ENCODE measurements at regions not wholly inside any gene's neighbourhood (a gene's known extent, or its start where the extent isn't known, plus 50 kb on each side); places are given as distances from the start of the nearest gene placed in this dataset.

DNA sequence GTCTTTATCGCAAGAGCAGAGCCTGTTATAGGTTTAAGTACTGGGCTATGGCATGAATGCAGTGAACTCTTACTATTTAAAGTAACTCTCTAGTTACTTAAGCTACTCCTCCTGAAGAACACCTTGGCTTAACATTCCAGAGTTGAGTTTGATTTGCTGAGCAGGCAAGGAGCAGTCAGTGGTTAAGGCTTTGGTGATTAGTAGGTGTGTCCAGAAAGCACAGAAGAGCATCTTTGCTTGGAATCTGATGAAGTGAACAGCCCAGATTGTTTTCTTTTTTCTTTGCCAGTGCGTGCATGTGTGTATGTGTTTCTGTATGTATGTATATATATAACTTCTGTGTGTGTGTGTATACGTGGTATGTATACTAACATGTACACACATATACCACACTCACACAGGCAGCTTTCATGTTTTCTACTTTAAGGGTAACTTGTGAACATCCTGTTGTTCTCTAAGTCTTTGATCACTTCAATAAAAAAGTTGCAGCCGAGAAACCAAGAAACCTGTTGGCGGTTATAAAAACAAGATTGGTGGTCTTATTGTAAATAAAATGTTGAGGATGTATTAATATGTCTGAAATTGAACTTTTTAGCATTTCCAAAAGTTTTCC lies 56.2 kb upstream of the TULP4 start:
- H3K79me2 ChIP-seq (ENCODE audit: control insufficient read depth, insufficient read depth, low read length) = peaks cover 13% of the 10 kb centered on the region
- intact Hi-C loops (cut with micrococcal nuclease; ENCODE audit: unreplicated experiment) = no loop called here
- no TSS peak for BruUV-seq (replicated peaks)
- no peaks in the 10 kb centered on the region; a peak in 1 of 4 replicates for H3K36me3 ChIP-seq (ENCODE audit: control insufficient read depth in 2 of 2, insufficient read depth in 2 of 2, low read length in 1 of 2)
- no peaks in the 10 kb centered on the region for H3K27me3 ChIP-seq (replicated peaks in 1 of 2; ENCODE audit: control insufficient read depth in 2 of 2, insufficient read depth in 2 of 2, low read length in 1 of 2)
- over 99% methylated on average over 5 of the region's 5 CpGs for WGBS (ENCODE audit: insufficient coverage, insufficient replicate concordance, low lambda C conversion rate, missing lambda C conversion rate)
- ATAC-seq (no peak), FAIRE-seq (no peak), DNase-seq (ENCODE audit: low read depth, low spot score) (no peak)
- TF ChIP-seq, protein P1, sequence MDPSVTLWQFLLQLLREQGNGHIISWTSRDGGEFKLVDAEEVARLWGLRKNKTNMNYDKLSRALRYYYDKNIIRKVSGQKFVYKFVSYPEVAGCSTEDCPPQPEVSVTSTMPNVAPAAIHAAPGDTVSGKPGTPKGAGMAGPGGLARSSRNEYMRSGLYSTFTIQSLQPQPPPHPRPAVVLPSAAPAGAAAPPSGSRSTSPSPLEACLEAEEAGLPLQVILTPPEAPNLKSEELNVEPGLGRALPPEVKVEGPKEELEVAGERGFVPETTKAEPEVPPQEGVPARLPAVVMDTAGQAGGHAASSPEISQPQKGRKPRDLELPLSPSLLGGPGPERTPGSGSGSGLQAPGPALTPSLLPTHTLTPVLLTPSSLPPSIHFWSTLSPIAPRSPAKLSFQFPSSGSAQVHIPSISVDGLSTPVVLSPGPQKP (IDR thresholded peaks at IDR 0.05; ENCODE audit: low read depth, low read length) = no peak
- no peak for TF ChIP-seq NR2F1 (conservative IDR thresholded peaks at IDR 0.05)
- TF ChIP-seq GABPA (IDR thresholded peaks at IDR 0.05; ENCODE audit: low read depth) = no peak
- TF ChIP-seq POU2F2 (IDR thresholded peaks at IDR 0.05; ENCODE audit: borderline replicate concordance, low read depth, low read length) = no peak
- TF ChIP-seq POLR2A (IDR thresholded peaks at IDR 0.05; ENCODE audit: low read depth, low read length) = no peak
- no peak for TF ChIP-seq HDAC2 (IDR thresholded peaks at IDR 0.05)
- no peak for TF ChIP-seq FOXK2 (IDR thresholded peaks at IDR 0.05)
- no peak for TF ChIP-seq CHD2 (IDR thresholded peaks at IDR 0.05; ENCODE audit: borderline replicate concordance, low read depth, low read length)
- TF ChIP-seq CBX5 (IDR thresholded peaks at IDR 0.05; ENCODE audit: low read depth) = no peak
- no peak for TF ChIP-seq MEF2B (IDR thresholded peaks at IDR 0.05; ENCODE audit: partially characterized antibody, poor library complexity, severe bottlenecking)
- TF ChIP-seq BCL11A (IDR thresholded peaks at IDR 0.05; ENCODE audit: low read depth, low read length) = no peak
- no peak for TF ChIP-seq RB1 (IDR thresholded peaks at IDR 0.05; ENCODE audit: borderline replicate concordance)
- in situ Hi-C loops (cut with MboI) = no loop called here
- H4K20me1 ChIP-seq (ENCODE audit: control insufficient read depth, insufficient read depth) = no peaks in the 10 kb centered on the region
- POLR2A ChIA-PET = interaction anchor here (0.5 to 1.3 kb wide), 3 partner anchors 9 to 197 kb away, joined by 3 to 4 read pairs (median 3); no protein-coding TSS in a partner anchor
- no peak overlapping the region for H3K27ac ChIP-seq (ENCODE audit: control insufficient read depth, insufficient read depth)
- no peaks in the 10 kb centered on the region for H3K9me3 ChIP-seq (replicated peaks; ENCODE audit: control insufficient read depth, insufficient read depth, low read length)
- RAD21 ChIA-PET (ENCODE audit: unreplicated experiment) = no interaction called here
- H3K4me2 ChIP-seq (ENCODE audit: control insufficient read depth, insufficient read depth) = no peak overlapping the region
- peaks cover 4% of the 10 kb centered on the region for H3K4me1 ChIP-seq (ENCODE audit: control insufficient read depth, insufficient read depth, low read length)
- no peak overlapping the region for H3K4me3 ChIP-seq
- no peak overlapping the region for H2AFZ ChIP-seq (ENCODE audit: control insufficient read depth, low read depth, low read length)
- CTCF ChIA-PET = interaction anchor here (0.9 kb wide), 1 partner anchor 350 kb away, joined by 4 read pairs; no protein-coding TSS in a partner anchor
- no peak overlapping the region for H3K9ac ChIP-seq (ENCODE audit: control insufficient read depth, insufficient read depth, low read length)
- SMC1A ChIA-PET (ENCODE audit: uncharacterized antibody, unreplicated experiment) = no interaction called here
